ENCODE measurements at regions not wholly inside any gene's neighbourhood (a gene's known extent, or its start where the extent isn't known, plus 50 kb on each side); places are given as distances from the start of the nearest gene placed in this dataset.

DNA sequence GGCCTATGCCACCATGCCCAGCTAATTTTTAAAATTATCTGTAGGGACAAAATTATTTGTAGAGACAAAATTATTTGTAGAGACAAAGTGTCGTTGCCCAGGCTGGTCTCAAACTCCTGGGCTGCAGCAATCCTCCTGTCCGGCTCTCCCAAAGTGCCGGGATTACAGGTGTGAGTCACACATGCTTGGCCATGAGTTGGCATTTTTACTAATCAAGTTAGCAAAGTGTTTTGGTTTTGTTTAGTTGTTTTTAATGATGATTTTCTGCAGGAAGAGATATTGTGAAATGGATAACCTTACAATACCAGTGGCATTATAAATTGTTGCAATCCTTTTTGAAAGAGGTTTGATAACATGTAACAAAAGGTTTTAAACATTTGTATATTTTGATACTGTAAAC, 65.3 kb upstream of the MAGI3 start:
- TF ChIP-seq CTCF (IDR thresholded peaks at IDR 0.05): no peak
- no peak for TF ChIP-seq EP300 (IDR thresholded peaks at IDR 0.05)
- no peak for TF ChIP-seq POLR2AphosphoS5 (IDR thresholded peaks at IDR 0.05)

All from esophagus muscularis mucosa (tissue), 4 donors.